Fibroblast of villous mesenchyme (primary cell): ENCODE measurements at regions not wholly inside any gene's neighbourhood (a gene's known extent, or its start where the extent isn't known, plus 50 kb on each side); places are given as distances from the start of the nearest gene placed in this dataset.

ENCODE experiments used
- DNase-seq: peaks from one replicate; pipeline ENCODE4 v3.0.0-alpha.2; 2010; ENCODE audit warnings: low read depth
- H3K4me3 ChIP-seq: 2 replicates; pipeline ENCODE4 v1.5.1; 2011; ENCODE audit warnings: low read depth, mild to moderate bottlenecking, low read length
- TF ChIP-seq, protein P1 (sequence below): IDR thresholded peaks from 2 replicates; pipeline ENCODE4 v1.5.1; 2012; ENCODE audit warnings: low read depth, mild to moderate bottlenecking, low read length; ENCODE audit not compliant: insufficient read depth

GRCh38 chrX:67334323-67334722 lies 209.5 kb upstream of the AR start:
- no peak overlapping the region for H3K4me3 ChIP-seq
- no peak for DNase-seq
- TF ChIP-seq, protein P1, sequence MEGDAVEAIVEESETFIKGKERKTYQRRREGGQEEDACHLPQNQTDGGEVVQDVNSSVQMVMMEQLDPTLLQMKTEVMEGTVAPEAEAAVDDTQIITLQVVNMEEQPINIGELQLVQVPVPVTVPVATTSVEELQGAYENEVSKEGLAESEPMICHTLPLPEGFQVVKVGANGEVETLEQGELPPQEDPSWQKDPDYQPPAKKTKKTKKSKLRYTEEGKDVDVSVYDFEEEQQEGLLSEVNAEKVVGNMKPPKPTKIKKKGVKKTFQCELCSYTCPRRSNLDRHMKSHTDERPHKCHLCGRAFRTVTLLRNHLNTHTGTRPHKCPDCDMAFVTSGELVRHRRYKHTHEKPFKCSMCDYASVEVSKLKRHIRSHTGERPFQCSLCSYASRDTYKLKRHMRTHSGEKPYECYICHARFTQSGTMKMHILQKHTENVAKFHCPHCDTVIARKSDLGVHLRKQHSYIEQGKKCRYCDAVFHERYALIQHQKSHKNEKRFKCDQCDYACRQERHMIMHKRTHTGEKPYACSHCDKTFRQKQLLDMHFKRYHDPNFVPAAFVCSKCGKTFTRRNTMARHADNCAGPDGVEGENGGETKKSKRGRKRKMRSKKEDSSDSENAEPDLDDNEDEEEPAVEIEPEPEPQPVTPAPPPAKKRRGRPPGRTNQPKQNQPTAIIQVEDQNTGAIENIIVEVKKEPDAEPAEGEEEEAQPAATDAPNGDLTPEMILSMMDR, result no peak

DNA sequence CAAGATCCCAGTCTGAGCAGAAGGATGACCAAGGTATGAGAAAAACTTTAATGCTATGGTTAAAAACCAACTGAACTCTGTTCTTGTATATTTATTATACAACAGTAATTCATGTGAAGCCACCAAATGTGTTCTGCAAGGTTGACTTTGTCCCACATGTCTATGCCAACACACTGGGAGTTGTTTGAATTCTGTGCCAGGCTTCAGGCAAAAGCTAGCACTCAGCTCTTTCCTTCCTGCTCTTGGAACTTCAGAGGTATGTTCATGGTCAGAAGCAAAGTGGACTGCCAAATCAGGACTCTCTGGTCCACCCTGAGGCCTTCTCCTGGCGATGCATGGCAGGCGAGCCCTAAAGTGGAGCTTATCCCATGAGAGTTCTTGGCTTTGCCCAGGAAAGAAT lies 205.6 kb upstream of the AR start:
- TF ChIP-seq, protein P1, result no peak
- H3K4me3 ChIP-seq, result no peak overlapping the region
- no peak for DNase-seq

GRCh38 chrX:67342138-67342537 lies 201.7 kb upstream of the AR start:
- TF ChIP-seq, protein P1, result no peak
- DNase-seq, result no peak
- H3K4me3 ChIP-seq, result no peak overlapping the region

DNA sequence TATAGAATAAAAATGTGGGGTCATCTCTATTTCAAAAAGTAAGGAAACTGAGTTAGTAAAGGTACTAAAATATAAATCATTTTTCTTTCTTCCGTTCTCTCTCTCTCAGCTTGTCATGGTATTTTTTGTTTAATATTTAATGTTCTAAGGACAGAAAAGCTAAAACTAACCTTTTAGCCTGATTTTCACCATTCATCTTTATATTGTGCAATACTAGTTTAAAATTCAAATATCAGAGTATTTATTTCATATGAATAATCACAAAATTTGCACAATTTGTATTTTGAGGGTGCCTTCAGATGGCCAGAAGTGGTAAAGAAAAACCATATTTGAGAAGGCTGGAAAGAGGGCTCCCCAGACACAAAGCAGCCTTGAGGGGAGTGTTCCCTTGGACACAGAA lies 197.6 kb upstream of the AR start:
- no peak overlapping the region for H3K4me3 ChIP-seq
- no peak for DNase-seq
- TF ChIP-seq, protein P1, result no peak

GRCh38 chrX:67346667-67347066 lies 197.2 kb upstream of the AR start:
- H3K4me3 ChIP-seq, result no peak overlapping the region
- TF ChIP-seq, protein P1, result no peak

DNA sequence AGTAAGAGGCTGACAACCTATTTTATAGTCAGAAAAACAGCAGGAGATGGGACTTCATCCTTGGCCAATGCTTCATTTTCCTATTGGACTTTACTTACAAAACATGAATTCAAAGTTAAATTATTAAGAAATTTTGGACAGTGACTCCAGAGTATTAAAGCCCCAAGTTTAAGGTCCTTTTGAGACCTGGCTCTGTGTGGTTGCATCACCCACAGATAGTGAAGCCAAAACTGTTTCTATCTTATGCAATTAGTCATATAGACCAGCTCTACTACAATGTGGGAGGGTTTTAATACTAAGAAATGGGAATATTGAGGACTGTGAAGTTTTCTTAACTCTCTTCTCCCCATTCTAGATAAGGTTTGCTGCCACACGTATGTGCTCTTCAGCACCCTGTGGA lies 196.7 kb upstream of the AR start:
- no peak overlapping the region for H3K4me3 ChIP-seq
- TF ChIP-seq, protein P1, result no peak
- DNase-seq, result no peak

More at GRCh38 chrX:67346667-67347066, 197.2 kb upstream of the AR start:
- no peak for DNase-seq

- TF ChIP-seq, protein P1, result no peak
- DNase-seq, result no peak
- no peak overlapping the region for H3K4me3 ChIP-seq
Measured at GRCh38 chrX:67351411-67351810, 192.4 kb upstream of the AR start.
